Right ventricle myocardium inferior (tissue), 1 donor: ENCODE measurements at regions not wholly inside any gene's neighbourhood (a gene's known extent, or its start where the extent isn't known, plus 50 kb on each side); places are given as distances from the start of the nearest gene placed in this dataset.
A peak's percentile ranks its signal among the peaks of the same experiment; 100 is the strongest.
"Not testable (repeated sequence)": the region's sequence is repeated elsewhere in the genome, so short reads cannot be mapped to it uniquely, and the experiment has no call there.

Experiments
- ATAC-seq: fragments of 200-7000 bp; cut with Tn5 transposase; one replicate; pipeline ENCODE4 v1.9.1; 2020; ENCODE audit warnings: mild to moderate bottlenecking, moderate library complexity
- DNase-seq: peaks from one replicate; pipeline ENCODE4 v3.0.0; 2021; ENCODE audit errors: missing footprints
- intact Hi-C: fragments of 100-400 bp; cut with DNase I; formaldehyde crosslinking; loops from one replicate; pipeline ENCODE4 v1.11.0; 2022
- donor health status: DM: no; HTN: yes; CAD: no; lungs with severe emphysema.

DNA sequence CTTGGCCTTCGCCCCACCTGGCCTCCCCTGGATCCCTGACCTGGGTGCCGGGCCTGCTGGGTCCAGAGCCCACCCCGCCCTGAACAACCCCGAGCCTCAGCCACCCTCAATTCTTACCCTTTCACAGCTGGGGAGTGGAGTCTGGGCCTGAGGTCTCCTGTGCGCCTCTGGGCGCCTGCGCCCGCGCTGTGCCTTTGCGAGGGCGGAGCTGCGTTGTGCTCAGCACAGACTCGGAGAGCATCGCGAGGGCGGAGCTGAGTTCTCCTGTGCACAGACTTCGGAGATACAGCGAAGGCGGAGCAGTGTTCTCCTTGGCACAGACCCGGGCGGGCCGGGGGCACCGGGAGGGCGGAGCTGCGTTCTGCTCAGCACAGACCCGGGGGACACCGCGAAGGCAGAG lies 123.3 kb downstream of the PPIAL4E start:
- intact Hi-C loops = not testable (repeated sequence)

More for the DNA sequence above, 123.3 kb downstream of the PPIAL4E start:
- peak; percentile 31 for ATAC-seq
- DNase-seq = not testable (repeated sequence)
